ENCODE measurements at regions not wholly inside any gene's neighbourhood (a gene's known extent, or its start where the extent isn't known, plus 50 kb on each side); places are given as distances from the start of the nearest gene placed in this dataset.
"Not testable (repeated sequence)": the region's sequence is repeated elsewhere in the genome, so short reads cannot be mapped to it uniquely, and the experiment has no call there.

DNA sequence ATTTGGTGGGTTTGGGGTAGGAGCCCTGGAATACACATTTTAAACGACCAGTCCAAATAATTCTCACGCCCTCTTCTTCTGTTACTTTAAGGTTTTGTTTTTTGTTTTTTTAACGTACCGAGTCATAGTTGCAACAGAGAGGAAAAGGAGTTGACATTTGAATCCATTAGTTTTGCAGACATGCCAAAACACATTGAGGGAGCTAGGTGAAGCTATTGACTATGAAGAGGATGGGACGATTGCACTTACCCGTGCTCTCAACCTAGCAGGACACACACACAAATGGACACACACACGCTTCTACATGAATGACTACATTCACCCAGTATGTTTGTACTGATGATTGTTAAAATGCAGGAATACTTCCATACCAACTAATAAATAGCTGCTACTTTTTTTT, 54.3 kb upstream of the CIT start:
- DNase-seq: no peak

- no peak for DNase-seq
Measured at GRCh38 chr12:119932921-119933320, 55.8 kb upstream of the CIT start.

DNA sequence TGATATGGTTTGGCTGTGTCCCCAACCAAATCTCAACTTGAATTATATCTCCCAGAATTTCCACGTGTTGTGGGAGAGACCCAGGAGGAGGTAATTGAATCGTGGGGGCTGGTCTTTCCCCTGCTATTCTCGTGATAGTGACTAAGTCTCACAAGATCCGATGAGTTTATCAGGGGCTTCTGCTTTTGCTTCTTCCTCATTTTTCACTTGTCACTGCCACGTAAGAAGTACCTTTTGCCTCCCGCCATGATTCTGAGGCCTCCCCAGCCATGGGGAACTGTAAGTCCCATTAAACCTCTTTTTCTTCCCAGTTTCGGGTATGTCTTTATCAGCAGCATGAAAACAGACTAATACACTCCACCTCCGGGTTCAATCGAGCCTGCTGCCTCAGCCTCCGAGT, 54.3 kb upstream of the BICDL1 start:
- not testable (repeated sequence) for DNase-seq

- DNase-seq: no peak
Measured at GRCh38 chr12:119936705-119937311, 52.2 kb upstream of the BICDL1 start.

- DNase-seq: peak; percentile 9
Measured at GRCh38 chr12:119938049-119938667, 50.9 kb upstream of the BICDL1 start.
